ENCODE measurements at regions not wholly inside any gene's neighbourhood (a gene's known extent, or its start where the extent isn't known, plus 50 kb on each side); places are given as distances from the start of the nearest gene placed in this dataset.

DNA sequence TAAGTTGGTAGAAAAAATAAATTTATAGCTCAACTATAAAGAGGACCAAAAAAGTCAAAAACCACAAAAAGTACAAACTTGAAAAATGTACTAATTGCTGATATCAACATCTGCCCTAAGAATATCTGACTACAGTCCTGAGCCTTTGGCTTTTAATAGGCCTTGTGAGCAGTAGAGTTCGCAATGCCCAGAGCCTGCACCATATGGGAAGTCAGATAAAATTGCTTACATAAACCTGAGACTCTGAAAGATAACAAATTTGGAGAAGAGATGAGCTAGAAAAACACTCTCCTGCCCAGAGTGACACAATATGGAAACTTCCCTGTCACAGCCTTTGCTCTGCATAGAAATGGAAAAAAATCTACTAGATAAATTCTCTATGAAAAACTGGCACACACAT is 368.0 kb upstream of the GRIN3A start:
- TF ChIP-seq, protein P1, sequence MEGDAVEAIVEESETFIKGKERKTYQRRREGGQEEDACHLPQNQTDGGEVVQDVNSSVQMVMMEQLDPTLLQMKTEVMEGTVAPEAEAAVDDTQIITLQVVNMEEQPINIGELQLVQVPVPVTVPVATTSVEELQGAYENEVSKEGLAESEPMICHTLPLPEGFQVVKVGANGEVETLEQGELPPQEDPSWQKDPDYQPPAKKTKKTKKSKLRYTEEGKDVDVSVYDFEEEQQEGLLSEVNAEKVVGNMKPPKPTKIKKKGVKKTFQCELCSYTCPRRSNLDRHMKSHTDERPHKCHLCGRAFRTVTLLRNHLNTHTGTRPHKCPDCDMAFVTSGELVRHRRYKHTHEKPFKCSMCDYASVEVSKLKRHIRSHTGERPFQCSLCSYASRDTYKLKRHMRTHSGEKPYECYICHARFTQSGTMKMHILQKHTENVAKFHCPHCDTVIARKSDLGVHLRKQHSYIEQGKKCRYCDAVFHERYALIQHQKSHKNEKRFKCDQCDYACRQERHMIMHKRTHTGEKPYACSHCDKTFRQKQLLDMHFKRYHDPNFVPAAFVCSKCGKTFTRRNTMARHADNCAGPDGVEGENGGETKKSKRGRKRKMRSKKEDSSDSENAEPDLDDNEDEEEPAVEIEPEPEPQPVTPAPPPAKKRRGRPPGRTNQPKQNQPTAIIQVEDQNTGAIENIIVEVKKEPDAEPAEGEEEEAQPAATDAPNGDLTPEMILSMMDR (IDR thresholded peaks at IDR 0.05; ENCODE audit: low read depth, low read length) = no peak
- no peak for DNase-seq (ENCODE audit: extremely low read depth, low read depth)

DNA sequence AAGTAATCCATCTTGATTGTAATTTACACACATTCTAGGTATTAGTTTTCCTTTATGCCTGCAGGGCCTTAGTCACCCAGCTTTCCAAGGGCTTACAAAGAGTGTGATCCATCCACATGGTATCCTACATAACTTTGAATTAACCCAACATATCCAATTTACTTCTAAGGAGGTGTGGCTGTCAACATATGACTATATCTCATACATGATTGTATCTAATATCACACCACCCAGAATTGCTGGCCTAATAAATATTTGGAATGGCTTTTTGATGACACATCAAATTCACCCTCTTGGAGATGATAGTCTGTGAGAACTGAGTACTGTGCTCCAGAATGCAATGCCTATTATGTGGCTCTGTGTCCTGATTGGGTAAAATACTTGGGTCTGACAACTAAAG is 363.3 kb upstream of the GRIN3A start:
- no peak for DNase-seq (ENCODE audit: extremely low read depth, low read depth)

DNA sequence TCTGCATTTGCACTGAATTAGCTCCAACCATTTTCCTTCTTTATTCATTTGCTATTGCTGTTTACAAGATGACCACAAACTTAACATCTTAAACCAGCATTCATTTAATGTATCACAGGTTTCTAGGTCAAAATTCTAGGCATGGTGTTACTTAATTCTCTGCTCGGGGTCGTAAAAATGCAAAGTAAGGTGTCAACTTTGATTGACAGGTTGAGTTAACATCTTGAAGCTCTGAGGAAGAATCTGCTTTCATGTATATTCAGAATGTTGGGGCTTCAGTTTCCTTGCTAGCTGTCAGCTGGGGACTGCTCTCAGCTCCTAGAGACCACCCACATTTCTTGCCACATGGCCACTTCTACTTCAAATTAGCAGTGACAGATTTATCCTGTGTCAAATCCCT is 348.7 kb upstream of the GRIN3A start:
- TF ChIP-seq, protein P1 (IDR thresholded peaks at IDR 0.05; ENCODE audit: low read depth, low read length) = no peak
- DNase-seq (ENCODE audit: extremely low read depth, low read depth) = no peak

More for the DNA sequence above, 363.3 kb upstream of the GRIN3A start:
- TF ChIP-seq, protein P1 (IDR thresholded peaks at IDR 0.05; ENCODE audit: low read depth, low read length) = no peak

DNA sequence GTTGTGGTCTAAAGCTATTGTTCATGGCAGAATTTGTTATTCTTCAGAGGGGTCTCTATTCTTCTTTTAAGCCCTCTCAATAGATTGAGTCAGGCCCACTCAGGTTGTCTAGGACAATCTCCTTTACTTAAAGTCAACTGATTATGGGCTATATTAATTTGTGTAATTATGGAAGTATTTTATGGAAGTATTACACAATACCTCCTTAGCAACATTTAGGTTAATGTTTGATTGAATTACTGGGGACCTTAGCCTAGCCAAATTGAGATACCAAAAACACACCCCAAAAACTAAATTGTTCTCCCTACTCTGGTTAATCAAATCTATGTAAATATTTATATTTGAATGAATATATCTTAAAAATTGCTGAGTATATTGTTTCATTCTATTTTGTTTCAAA is 347.1 kb upstream of the GRIN3A start:
- TF ChIP-seq, protein P1 (IDR thresholded peaks at IDR 0.05; ENCODE audit: low read depth, low read length) = no peak
- DNase-seq (ENCODE audit: extremely low read depth, low read depth) = no peak

DNA sequence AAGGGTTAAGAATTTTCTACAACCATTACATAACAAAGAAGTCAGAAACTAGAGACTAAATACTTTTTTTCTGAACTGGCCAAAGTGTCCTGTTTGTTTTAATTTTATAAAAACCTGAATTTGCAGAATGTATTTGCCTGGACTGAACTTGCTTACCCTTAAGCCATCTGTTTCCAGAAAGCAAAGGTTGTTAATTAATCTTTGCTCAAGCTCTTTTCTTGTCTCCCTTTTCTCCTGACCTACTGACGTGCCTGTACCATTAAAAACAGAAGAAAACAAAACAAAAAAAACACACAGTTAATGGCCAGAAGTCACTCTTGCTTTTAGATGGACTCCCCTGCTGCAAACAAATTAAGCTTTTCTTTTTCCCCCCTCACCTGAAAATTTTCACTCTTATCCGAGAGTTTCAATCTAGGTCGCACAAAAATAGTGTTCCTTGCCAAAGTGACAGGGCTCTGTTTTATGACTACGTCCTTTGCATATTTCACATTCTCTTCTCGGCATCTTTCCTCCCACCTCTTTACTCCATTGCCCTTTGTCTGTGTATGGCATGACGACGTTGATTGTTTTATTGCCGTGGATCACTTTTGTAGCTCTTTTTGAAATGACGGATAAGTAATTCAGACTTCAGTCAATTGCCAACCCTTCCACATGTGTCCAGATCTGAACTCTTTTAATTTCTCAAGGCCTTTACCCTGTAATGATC is 333.8 kb upstream of the GRIN3A start:
- TF ChIP-seq, protein P1 (IDR thresholded peaks at IDR 0.05; ENCODE audit: low read depth, low read length) = no peak
- DNase-seq (ENCODE audit: extremely low read depth, low read depth) = no peak

DNA sequence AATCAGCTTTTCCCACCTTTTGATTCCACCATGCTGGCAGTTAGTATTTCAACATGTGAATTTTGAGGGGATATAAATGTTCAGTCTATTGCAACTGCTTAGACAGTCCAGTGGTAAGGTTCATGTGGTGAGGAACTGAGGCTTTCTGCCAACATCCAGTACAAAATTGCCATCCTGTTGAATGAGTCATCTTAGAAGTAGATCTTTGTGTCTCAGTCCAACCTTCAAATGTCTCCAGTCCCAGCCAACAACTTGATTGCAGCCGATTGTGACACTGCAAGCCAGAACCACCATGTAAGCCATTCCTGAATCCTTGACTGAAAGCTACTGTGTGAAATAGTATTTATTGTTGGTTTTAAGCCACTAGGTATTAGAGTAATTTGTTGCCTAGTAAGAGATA is 331.5 kb upstream of the GRIN3A start:
- TF ChIP-seq, protein P1 (IDR thresholded peaks at IDR 0.05; ENCODE audit: low read depth, low read length) = no peak
- DNase-seq (ENCODE audit: extremely low read depth, low read depth) = no peak

DNA sequence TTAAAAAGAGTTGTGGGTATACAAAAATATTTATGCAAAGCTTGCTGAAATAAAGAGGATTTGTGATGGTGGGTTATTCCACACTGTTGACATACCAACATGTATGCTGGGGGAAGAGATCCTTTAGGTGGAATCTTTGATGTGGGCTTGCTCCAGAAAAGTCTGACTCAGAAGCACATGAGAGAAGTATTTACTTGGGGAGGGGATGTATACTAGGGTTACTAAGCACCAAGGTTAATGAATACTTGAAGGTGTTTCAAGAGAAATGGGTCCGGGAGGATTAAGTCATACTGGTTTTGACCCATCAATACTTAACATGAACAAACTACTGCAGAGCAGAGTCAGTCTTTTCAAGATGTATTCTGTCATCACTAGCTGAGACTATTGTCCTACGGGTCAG is 316.4 kb upstream of the GRIN3A start:
- TF ChIP-seq, protein P1 (IDR thresholded peaks at IDR 0.05; ENCODE audit: low read depth, low read length) = no peak
- DNase-seq (ENCODE audit: extremely low read depth, low read depth) = no peak
